Left cardiac atrium (tissue), 4 donors: ENCODE measurements at regions not wholly inside any gene's neighbourhood (a gene's known extent, or its start where the extent isn't known, plus 50 kb on each side); places are given as distances from the start of the nearest gene placed in this dataset.
"Not testable (repeated sequence)": the region's sequence is repeated elsewhere in the genome, so short reads cannot be mapped to it uniquely, and the experiment has no call there.

Experiments
- ATAC-seq, 2 donors: fragments of 200-7000 bp; cut with Tn5 transposase; one replicate each; pipeline ENCODE4 v1.9.1; 2020; ENCODE audit warnings: mild to moderate bottlenecking in 2 of 2, moderate library complexity in 2 of 2
- DNase-seq: peaks from one replicate; pipeline ENCODE4 v3.0.0-alpha.2; 2020
- intact Hi-C, 2 donors: fragments of 100-400 bp; cut with DNase I; formaldehyde crosslinking; loops; one replicate each; pipeline versions ENCODE4 v1.14.1 to v1.15.1; 2022 to 2023
- donor health status: DM: no; HTN: yes; CAD: no.
- donor health status: DM: no; HTN: yes; CAD: no; lungs with severe emphysema.
- donor health status: DM: yes; HTN: yes; CAD: no.
- donor health status: Dilated cardiomyopathy.

GRCh38 chr18:27378431-27379095 is 193.5 kb upstream of the CHST9 start:
- no peak for DNase-seq
- peak in 1 of 2 donors; percentile 75 for ATAC-seq
- intact Hi-C loops, result no loop called here

- DNase-seq (no peak), ATAC-seq (no peak)
- intact Hi-C loops, result no loop called here
Observed at GRCh38 chr18:27377251-27377650, 192.1 kb upstream of the CHST9 start.

DNA sequence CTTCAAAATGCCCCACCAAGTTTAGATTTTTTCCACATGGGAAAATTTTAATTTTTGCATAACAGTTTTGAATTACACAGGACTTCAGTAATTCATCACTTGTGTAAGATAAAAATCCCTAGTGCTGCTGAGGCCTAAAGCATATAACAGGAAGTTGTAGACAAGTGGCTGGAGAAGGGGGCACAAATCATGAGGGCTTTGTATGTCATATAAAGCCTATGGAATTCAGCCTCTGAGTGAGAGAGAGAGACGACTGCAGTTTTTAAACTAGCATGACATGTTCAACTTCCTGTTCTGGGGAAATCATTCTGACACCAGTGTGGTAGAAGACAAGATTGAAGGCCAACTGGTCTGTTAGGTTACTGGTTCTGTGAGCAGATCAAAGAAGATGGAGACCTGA is 187.3 kb upstream of the CHST9 start:
- DNase-seq (no peak), ATAC-seq (no peak)
- intact Hi-C loops, result no loop called here

- DNase-seq (no peak), ATAC-seq (no peak)
- intact Hi-C loops, result loop anchor here (10.0 kb wide), 2 partner anchors 228 to 388 kb away; no protein-coding TSS in a partner anchor
Observed at GRCh38 chr18:27366665-27367064, 181.6 kb upstream of the CHST9 start.

DNA sequence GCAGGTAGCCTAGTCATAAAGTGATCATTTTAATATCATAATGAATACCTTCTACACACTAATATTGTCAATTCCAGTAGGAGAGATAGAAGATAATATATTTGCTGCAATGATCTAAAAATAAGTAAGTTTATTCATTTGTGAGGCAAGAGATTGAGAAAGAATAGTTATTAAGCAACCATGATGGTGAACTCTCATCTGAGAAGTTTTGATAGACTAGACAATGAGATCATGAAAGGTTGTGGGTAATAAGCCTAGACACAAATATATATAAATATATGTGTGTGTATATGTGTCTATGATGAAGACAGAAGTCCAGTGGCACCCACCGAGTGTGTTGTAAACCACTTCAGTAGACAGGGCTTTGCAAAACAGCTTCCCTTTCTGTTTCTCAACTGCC is 181.0 kb upstream of the CHST9 start:
- no peak for DNase-seq
- no peak for ATAC-seq
- intact Hi-C loops, result loop anchor here (10.0 kb wide), 2 partner anchors 229 to 389 kb away; no protein-coding TSS in a partner anchor

- intact Hi-C loops, result loop anchor here (2.0 to 10.0 kb wide), 3 partner anchors 231 to 391 kb away; no protein-coding TSS in a partner anchor
- ATAC-seq, result no peak
- DNase-seq, result no peak
Observed at GRCh38 chr18:27363872-27364271, 178.8 kb upstream of the CHST9 start.

DNA sequence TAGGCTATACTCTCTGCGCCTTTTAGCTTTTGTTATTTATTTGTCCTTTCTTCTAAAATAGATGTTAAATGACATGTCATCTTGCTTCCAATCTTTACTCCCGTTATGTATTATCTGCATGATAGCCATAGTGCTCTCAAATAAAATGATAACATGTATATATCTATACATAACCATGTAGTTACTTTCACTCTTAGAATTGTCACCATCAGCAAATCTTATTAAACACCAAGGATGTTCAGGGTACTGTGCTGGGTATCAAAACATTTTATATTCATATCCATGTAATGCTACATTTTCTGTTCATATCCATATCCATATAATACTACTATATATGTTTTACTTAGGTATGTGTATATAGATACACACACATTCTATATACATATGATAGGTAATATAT is 176.4 kb upstream of the CHST9 start:
- no peak for DNase-seq
- no peak for ATAC-seq
- intact Hi-C loops, result loop anchor here (10.0 kb wide), 2 partner anchors 233 to 393 kb away; no protein-coding TSS in a partner anchor

- no peak for ATAC-seq
- intact Hi-C loops, result no loop called here
- no peak for DNase-seq
Observed at GRCh38 chr18:27355308-27355707, 170.2 kb upstream of the CHST9 start.

DNA sequence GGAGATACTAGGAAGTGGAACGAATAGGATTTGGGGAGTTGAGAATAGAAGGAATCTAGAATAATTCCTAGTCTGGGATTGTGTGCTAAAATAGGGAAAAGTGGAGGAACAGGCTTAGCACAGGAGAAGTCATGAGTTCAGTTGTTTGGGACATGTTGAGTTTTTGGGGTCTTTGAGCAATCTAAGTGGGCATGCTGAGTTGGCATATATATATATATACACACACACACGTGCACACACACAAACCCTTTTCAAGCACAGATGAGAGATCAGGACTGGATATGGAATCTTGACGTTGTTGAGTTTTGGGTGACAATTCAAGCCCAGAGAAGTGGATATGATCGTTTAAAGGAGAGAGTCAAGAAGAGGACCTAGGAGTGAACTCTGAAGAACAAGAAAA is 168.2 kb upstream of the CHST9 start:
- no peak for ATAC-seq
- no peak for DNase-seq
- intact Hi-C loops, result no loop called here

DNA sequence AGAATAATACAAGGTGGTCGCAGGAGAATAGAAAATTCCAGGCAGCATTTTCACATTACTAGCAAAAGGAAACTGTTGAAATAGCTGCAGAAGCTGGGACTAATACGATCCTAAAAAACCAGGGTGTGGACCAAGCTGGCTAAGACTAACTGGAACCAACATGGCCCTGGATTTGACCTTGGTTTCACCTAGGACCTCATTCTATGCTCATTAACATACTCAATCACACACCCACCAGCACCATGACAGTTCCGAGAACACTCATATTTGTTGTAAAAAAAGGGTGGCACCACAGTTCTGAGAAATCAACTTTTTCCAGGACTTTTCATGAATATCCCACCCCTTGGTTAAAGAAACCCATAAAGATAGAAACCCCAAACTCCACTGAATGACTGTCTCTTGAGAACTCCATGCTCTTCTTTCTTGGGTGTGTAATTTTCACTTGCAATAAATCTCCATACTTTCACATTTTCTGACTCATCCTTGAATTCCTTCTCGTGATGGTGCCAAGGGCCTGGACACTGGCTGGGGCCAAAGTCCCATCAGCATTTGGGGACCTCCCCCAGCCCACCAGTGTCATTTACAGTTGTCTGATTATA is 164.3 kb upstream of the CHST9 start:
- no peak for ATAC-seq
- intact Hi-C loops, result no loop called here
- DNase-seq, result no peak

DNA sequence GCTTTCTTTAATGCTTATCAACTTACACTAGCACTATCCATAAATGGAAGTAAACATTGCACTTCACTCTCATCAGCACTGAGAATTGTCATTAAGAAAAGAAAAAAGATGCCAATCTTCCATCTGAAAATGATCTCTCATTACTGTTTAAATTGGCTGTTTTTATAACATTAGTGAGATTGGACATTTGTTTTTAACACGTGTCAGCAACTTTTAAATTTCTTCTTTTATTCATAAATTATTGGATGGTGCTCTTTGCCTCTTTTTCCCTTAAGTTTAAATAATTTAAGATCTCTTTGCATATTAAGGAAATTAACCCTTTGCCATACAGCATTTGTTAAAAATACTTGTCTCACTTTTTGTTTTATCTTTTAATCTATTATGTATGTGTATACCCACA is 146.5 kb upstream of the CHST9 start:
- ATAC-seq (no peak), DNase-seq (no peak)
- intact Hi-C loops, result no loop called here

- ATAC-seq, result no peak
- intact Hi-C loops, result no loop called here
Observed at GRCh38 chr18:27314996-27315395, 129.9 kb upstream of the CHST9 start.

GRCh38 chr18:27313678-27314077 is 128.6 kb upstream of the CHST9 start:
- intact Hi-C loops, result no loop called here
- DNase-seq (no peak), ATAC-seq (no peak)

More at GRCh38 chr18:27314996-27315395, 129.9 kb upstream of the CHST9 start:
- peak; percentile 20 for DNase-seq

DNA sequence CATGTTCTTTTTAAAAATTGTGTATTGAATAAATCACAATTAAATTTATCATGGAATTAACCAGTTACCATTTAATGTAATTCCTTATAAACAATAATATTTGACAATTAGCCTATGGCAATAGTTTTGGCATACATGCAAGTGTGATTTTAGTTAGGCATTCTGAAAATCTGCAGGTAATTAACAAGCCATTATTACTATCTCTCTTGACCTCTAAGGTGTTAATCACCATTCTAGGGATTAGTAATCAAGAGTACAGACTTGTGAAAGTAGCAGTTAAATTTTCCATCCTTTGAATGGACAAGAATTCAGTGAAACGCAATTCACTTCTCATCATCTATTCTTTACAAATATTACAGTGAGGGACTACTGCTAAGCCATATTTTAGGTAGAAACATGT is 127.7 kb upstream of the CHST9 start:
- DNase-seq, result no peak
- ATAC-seq, result no peak
- intact Hi-C loops, result no loop called here

- intact Hi-C loops, result no loop called here
- ATAC-seq, result no peak
Observed at GRCh38 chr18:27312153-27312552, 127.0 kb upstream of the CHST9 start.

DNA sequence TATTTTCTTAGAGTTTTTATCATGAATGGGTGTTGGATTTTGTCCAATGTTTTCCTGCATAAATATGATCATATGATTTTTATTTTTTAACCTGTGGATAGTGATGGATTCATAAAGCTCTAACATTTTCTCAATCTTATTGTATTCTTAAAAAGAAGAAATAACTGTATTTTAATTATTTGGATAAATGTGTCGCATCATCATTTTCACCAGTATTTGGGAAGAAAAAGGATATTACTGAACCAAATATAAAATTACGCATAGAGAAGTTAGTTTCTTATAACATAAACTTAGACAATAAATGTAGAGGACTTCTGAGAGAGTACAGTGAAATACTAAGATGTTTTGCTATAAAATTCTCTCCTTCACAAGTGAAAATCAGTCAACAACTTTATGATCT is 126.0 kb upstream of the CHST9 start:
- ATAC-seq (no peak), DNase-seq (no peak)
- intact Hi-C loops, result no loop called here

More at GRCh38 chr18:27312153-27312552, 127.0 kb upstream of the CHST9 start:
- DNase-seq, result no peak

GRCh38 chr18:27301615-27302378 is 116.7 kb upstream of the CHST9 start:
- intact Hi-C loops, result no loop called here
- ATAC-seq (no peak), DNase-seq (no peak)

- ATAC-seq, result no peak
- intact Hi-C loops, result loop anchor here in 1 of 2 donors (2.0 kb wide), 1 partner anchor 280 kb away; no protein-coding TSS in a partner anchor
- no peak for DNase-seq
Observed at GRCh38 chr18:27298214-27298804, 113.2 kb upstream of the CHST9 start.

GRCh38 chr18:27285973-27286562 is 101.0 kb upstream of the CHST9 start:
- ATAC-seq, DNase-seq, intact Hi-C loops: not testable (repeated sequence)
